GM18870 (cell line): ENCODE measurements at regions not wholly inside any gene's neighbourhood (a gene's known extent, or its start where the extent isn't known, plus 50 kb on each side); places are given as distances from the start of the nearest gene placed in this dataset.
"Not testable (repeated sequence)": the region's sequence is repeated elsewhere in the genome, so short reads cannot be mapped to it uniquely, and the experiment has no call there.

Experiments used
- ATAC-seq: cut with Tn5 transposase; IDR thresholded peaks from one replicate; pipeline ENCODE4 v1.9.1; 2021; ENCODE audit warnings: moderate library complexity; ENCODE audit not compliant: unreplicated experiment

DNA sequence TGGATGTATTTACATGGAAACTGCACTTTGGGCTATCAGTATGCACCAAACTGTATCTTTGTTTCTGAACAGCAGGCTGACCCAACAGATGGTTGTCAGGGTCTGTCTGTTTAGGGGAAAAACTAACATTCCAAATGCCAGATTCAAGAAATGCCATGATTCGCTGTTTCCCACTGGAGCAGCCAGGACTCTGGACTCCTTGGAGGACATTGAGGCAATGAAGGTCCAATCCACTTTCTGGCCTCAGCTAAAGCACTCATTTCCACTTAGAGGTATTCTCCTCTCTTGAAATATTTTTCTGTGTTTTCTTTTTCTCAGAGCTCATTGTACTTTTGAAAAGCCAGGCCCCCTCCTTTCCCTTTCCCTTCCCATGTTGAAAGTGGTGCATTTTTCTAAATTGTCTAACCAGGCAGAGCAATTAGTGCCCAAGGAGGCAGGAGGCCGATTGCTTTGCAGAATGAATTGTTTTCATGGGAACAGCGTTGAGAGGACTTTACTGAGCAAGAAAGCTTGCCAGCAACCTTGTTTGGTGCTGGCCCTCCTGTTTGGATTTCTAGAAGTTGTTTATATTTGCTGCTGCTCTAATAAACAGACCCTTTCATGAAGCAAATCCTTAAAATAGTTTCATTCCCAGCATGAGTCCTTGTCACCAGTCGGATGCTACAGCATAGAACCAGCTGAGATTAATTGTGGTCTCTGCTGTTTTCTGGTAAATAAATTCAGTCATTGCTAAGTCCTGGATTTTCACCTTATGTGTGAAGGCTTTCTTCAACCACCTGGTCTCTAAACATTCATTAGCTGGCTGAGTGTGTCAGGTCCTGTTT is 132.8 kb upstream of the TAF11L2 start:
- no peak for ATAC-seq

DNA sequence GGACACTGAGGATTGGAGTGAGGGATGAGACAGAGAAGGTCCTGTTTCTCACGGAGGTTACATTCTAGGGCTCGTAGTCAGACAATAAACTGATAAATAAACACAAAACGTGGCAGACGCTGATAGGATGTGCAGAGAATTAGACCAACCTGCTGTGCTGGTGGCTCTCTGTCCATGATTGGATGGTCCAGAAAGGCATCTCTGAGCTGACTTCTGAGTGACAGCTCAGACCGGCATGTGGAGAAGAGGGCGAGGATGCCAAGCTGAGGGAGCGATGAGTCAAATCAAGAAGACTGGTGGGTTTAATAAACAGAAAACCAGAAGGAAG is 132.3 kb upstream of the TAF11L2 start:
- no peak for ATAC-seq

DNA sequence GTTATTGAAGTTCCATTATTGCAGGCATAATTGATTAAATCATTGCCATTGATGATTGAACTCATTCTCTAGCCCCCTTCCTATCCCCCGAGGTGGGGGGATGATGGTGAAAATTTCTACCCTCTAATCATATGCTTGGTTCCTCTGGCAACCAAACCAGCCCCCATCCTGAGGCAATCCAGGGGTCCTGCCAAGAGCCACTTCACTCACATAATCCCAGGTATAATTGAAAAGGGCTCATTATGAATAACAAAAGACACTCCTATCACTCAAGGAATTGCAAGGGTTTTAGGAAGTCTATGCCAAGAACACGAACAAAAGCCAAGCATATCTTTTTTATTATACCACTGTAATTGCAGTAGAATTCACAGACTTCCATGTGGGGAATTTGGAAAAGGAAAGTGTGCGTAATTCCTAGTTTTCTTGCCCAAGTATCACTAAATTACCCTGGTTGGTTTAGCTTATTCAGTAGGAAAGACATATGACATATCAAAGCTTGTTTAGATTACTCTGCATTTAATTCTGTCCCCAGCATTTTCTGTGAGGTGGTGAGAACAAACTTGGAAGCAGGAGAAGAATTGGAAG is 130.7 kb upstream of the TAF11L2 start:
- ATAC-seq, result no peak

DNA sequence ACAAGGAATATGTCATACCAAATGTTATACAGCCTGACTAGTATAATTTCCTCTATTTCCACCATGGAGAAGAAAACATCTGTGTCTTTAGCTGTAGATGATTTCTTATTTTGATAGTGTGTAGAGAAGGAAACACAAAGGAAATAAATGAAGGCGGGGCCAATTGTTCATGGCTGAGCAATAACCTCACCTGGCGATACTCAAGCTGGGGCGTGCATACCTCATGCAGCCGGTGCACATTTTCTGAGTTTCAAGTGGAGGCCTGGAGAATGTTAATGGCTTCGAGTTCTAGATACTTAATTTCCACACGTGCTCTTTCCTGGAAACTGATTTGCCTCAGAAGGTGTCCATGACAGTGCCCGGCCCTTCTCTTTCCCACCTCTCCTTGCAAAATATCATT is 127.4 kb upstream of the TAF11L2 start:
- ATAC-seq, result no peak

DNA sequence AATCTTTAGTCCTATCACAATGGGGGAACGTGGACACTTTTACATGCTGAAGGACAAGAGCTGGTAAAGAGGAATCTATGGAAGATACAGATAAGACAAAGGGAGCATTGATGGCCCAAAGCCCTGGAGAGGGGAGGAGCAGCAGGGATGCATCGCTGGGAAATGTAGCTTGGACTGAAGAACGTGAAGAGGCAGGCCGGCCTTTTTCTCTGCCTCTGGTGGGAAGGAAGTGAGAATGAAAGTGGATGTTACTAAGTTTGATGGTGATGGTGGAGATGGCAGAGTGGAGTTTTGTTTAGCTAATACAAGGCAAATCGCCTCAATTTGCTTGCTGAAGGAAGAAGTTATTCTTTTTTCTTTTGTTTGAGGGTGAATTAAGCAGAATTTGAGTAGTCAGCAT is 124.6 kb upstream of the TAF11L2 start:
- no peak for ATAC-seq

DNA sequence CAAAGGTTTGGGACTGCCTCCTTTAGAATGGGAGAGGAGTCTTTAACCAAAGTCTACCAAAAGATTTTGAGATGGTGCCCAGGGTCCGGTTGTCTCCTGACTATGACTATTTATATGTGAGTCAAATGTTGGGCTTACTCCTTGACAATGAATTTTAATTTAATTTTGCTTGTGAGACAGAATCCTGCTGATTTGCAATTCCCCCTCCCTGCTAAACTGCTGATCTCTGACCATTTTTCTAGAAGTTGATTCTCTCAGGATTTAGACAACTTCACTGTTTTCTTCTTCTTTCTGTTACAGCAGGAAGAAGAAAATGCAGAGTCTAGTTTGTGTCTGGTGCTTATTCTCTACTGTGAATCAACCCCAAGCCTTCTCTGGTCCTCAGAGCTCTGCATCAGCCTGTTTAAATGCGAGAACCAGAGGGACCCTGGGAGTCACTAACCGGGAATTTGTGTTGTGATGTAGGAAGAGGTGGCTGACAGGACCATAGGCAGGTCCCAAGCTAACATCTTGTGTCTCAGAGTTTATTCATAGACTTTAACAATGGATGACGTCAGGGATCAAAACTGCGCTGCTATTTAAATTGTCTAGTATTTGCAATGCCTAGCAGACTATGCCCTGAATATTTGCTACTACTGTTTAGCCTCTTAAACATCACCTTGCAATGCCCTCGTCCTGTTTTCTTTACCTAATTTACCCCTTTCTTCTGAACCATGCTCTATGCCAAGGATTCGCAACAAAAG is 124.0 kb upstream of the TAF11L2 start:
- ATAC-seq, result no peak

DNA sequence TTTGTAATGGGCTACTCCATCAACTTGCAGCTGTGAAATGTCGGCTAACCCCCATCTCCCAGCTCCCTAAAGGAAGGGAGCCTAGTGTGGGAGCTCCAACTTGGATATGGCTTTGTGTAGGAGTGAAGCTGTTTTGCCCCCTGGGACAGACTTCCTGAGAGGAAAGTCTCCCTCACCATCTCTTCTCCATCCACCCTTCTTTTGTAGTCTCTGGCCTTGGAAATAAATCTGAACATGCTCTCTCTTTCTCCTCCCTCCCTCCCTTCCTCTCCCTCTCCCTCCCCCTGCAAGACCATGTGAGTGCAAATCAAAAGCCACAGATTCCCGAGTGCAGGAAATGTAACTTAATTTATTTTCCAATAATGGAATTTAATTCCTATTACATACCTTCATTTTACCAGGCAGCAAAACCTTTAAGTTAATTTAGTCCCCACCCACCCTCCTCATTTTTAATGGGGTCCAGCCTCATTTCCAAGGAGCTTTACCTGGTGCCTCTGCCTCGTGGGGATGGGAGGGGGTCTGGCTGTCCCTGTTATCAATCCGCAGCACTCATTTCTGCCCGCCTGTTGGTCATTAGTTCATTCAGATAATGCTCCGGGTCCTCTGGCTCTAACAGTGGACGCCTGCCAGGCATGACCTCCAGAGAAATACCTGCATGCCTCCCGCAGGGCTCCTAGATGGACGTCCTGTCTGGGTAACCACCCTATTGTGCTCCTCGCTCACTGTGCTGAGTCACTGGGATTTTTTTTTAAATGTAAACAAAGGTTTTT is 122.9 kb upstream of the TAF11L2 start:
- ATAC-seq, result no peak

DNA sequence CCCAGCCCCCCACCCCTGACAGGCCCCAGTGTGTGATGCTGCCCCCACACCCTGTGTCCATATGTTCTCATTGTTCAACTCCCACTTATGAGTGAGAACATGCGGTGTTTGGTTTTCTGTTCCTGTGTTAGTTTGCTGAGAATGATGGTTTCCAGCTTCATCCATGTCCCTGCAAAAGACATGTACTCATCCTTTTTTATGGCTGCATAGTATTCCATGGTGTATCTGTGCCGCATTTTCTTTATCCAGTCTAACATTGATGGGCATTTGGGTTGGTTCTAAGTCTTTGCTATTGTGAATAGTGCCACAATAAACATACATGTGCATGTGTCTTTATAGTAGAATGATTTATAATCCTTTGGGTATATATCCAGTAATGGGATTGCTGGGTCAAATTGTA is 122.1 kb upstream of the TAF11L2 start:
- not testable (repeated sequence) for ATAC-seq

DNA sequence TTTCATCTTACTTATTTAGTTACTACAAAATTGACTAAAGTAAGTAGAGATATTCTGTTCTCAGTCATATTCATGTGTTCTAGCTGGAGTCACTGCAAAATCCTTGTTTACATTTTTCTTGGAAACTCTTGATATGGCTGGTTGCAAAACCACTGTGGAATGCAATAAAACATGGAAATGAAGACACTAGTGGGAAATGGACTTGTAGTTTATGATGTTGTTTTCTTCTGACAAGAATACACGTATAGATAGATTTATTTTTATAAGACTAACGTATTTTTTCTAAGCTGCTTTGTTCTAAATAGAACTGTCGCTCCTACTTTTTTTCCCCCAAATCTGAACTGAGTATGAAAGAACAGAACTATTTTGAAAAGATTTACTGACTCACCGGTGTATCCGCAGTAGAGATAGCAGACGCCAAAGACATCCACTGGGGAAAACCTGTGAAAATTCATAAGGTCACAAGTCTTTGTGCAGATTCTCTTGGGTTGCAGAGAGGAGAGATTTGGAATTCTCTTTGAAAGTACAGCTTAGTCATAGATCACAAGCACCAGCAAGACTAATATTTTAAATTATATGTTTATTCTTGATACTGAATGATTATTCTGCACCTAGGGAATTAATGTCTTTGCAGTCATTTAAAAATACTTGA is 119.6 kb upstream of the TAF11L2 start:
- no peak for ATAC-seq

DNA sequence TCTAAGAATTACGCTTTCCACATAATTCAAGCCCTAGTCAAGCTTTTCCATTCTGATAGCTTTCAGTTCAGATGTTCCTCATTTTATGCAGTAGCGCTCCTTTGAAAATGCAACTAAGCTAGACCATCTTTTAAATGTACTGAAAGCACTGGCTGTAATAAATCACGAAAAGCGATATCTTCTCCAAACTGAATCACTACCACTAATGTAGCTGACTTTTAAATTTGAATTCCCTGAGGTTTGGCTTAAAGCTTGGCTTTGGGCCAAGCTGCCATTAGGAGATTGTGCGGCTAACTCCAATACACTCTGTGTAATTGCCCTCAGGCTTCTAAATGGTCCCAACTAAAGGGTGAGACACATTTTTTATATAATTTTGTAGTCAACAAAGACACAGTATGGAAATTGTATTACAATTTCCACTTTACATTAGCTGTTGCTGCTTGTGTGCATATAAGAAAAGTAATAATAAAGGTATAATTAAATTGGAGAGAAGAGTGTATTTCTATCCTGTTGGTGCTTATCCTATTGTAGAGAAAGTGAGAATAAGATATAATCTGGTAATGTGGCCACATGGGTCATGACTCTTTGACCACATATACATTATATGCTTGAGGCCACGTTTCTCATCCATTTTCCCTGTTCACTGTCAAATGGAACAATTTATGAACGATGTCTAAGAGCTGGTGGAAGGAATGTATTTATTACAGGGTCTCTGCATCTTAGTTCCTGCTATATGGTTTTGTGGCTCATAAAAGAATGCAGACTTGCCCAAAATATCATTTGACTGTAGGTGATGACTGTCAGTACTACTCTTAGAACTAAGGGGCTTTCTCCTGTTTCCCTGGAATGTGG is 118.7 kb upstream of the TAF11L2 start:
- no peak for ATAC-seq

DNA sequence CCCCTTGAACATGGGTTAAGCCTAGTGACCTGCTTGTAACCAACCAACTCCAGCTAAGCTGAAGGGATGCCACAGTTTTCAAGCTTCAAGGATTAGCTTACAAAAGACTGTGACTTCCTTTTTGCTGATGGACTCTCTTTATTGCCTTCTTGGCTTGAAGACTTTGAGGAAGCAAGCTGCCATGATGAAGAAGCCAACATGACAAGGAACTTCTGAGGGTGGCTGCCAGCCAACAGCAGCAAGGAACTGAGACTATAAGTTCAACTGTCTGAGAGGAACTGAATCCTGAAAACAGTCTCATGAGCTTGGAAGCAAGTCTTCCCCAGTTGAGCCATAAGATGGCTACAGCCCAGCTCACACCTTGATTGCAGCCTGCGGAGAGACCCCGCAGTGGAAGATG is 116.1 kb upstream of the TAF11L2 start:
- no peak for ATAC-seq

DNA sequence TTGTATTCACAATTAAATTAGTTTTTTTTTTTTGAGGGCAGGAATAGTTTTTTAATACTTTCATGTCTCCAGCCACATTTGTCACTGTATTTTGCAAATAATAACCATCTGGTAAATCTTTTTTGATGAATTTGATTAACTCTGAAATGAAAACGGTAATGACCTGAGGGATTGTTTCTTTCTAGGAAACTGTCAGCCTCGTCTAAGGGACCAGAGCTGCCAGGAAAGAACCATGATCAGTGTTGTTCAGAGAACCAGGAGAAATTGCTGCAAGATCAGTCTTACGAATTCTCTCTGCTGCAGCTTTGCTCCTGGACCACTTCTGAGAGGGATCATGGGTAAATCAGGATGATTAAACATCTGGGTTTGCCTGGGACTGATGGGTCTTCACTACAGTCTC is 114.5 kb upstream of the TAF11L2 start:
- no peak for ATAC-seq

DNA sequence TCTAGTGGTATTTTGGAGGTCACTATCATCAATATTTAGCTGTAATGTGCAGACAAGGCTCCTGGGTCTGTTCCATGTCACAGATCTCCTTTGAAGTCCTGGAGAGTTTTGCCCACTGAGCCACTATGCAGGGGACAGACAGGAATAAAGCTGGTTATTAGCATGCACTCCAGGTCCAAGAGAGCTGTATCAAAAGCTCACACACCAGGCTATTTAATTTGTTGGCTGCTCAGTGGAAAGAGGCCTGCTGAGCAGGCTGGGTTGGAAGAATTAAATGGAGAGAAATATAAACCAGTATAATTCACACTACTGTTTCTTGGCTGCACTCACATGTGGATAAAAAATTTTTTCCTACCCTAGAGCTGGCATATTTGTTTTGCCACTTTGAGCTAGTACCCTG is 113.8 kb upstream of the TAF11L2 start:
- no peak for ATAC-seq

DNA sequence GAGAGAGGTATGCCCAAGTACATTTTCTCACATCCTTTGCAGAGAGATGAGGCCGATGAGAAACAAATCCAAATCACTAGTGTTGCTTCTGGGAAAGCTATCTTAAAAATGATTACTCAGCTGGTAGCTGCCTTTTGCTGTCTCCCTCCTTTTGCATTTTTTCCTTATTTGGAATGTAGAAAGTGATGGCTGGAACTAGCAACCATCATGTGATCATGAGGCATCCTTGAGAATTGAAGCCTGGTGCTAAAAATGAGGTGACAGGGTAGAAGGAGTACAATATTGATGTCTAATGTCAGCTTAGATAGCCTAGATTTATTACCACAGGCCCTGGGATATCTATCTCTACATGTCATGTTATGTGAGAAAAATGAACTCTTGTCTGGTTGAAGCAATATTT is 109.3 kb upstream of the TAF11L2 start:
- no peak for ATAC-seq

DNA sequence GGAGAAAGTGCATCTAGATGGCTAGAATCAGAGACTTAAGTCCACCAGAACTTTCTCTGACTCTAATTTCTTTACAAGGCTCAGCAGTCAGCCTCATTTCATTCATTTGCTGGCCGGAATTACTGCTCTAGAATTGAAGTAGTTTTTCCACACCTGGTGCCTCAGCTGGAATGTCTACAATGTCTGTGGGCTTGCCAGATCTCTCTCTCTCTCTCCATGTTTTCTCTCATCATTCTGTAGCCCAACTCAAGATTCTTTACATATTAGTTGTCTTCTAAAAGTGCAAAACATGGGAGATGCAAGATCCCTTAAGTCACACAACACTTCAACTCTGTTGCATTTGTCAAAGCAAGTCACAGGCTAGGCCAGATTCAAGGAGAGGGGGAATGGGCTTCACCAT is 103.9 kb upstream of the TAF11L2 start:
- no peak for ATAC-seq

DNA sequence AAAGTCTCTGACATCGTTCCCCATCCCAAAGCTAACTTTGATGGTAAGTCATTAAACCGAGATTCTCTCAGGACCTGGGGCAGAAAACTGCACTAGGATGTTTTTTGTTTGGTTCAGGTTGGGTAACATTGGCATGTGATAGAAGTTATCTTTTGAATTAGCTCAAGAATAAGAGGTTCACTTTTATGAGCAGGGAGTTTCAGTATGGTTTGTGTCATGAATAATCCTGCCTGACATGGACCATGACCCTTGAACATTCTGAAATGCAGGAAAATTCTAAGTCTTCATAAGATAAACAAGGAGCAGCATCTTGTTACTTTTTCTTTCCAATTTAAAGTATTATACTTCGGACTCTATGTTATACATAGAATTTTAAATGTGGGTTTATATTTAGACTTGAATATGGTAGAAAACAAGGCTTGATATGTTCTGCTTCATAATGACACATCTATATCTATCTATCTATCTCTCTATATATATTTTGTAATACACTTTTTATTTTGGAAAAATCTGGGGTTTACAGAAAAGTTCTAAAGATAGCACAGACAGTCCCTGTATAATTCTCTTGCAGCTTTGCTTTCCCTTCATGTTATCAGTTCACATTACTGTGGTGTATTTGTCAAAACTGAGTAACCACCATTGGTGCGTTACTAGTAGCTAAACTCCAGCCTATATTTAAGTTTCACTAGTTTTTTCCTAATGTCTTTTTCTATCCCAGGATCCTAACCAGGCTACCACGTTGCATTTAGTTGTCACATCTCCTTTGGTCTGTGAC is 102.7 kb upstream of the TAF11L2 start:
- ATAC-seq, result no peak

DNA sequence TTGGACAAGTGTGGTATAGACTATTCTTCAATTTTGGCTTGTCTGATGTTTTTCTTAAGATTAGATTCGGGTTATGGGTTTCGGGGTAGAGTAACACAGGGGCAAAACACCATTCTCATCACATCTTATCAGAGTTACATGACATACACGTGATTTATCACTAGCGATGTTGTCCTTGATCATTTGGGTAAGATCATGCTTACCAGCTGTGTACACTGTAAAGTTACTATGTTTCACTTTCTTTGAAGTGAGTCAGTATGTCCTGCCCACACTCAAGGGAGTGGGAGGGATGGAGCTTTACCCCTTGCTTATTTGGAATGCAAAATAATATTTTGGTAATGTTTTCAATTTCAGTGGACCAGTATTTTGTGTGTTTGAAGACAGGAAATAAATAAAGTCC is 101.8 kb upstream of the TAF11L2 start:
- ATAC-seq, result peak; percentile 66

DNA sequence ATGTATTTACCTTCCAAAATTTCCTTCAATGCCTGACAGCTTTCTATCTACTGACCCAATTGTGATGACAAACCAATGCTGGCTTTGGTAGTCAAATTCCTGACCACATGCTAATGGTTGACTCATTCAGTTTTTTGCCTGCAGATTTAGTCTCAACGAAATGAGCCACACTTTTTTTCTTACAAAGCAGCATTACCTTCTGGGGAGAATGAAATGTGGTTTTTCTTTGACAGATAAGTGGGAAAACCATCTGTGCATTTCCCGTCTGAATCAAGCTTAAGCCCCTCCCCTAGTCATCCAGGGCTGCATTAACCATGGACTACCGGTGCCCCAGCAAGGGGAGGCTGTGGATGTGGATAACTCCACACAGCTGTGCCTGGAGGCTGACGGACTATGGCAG is 99.6 kb upstream of the TAF11L2 start:
- no peak for ATAC-seq
